ENCODE measurements at regions not wholly inside any gene's neighbourhood (a gene's known extent, or its start where the extent isn't known, plus 50 kb on each side); places are given as distances from the start of the nearest gene placed in this dataset.

DNA sequence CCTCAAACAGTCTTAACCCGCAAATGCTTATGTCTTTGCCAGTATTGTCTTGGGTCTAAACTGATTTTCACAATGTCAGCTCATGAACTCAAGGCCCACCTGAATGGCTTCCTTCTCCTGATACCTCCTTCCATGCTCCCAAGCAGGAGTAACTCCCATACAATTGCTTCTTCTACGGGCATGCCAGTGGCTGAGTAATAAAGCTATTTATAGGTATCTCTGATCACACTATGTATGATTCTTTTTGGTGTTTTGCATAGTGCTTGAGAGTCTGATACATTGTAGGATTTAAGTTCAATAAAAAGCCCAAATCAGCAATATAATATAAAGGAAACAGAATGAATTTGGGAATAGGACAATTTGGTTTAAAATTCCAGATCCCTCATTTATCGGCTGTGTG lies 235.0 kb upstream of the DCN start:
- DNase-seq = no peak

GRCh38 chr12:91414636-91415035 lies 232.0 kb upstream of the DCN start:
- Mint-ChIP-seq H3K4me1 (no peaks in the 10 kb centered on the region), H3K36me3 (no peaks in the 10 kb centered on the region), H3K27ac (no peak overlapping the region)

More for the DNA sequence above, 235.0 kb upstream of the DCN start:
- Mint-ChIP-seq H3K4me1 (no peaks in the 10 kb centered on the region), H3K27me3 (peaks cover 10 to 15% of the 10 kb centered on the region in 2 donors), H3K27ac (no peak overlapping the region), H3K36me3 (no peaks in the 10 kb centered on the region), H3K9me3 (no peaks in the 10 kb centered on the region), H3K4me3 (no peak overlapping the region)
- ATAC-seq (replicated peaks) = no peak

DNA sequence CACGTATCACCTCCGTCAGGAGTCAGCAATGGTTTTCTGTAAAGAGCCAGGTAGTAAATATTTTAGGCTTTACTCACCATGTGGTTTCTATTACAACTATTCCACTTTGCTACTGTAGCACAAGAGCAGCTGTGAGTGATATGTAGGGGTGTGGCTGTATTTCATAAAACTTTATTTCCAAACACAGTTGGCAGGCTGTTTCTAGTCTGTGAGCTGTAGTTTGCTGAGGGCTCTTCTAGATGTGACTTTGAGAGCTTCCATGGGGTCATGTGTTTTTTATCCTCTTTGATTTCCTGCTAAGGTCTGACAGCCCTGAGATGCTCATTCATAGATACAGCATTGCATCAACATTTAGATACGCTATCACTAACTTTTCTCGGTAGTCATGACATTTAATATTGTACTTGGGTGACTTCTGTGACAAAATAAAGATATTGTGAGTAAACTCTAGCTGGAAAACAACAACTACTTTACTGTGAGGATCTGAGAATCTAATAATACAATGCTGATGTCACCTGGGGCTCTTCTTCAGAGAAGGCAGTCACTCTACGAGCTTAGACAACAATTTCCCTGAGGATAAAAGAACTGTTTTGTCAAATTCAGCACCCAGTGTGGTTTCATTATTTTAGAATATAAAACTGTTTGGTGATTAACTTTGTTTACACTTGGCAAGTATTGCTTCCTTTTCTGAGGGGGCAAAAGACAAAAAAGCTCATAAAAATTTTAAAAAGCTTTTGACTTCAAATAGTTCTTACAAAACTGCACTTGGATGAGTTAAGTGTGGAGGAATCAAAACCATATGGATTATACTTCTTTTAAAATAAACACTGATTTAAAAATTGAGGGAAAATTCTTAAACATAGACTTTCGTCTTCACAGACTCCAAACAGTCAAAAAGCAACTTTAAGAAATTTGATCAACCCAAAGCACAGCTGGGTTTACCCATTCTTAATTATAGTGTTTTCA lies 231.2 kb upstream of the DCN start:
- no peak overlapping the region for H3K4me3 Mint-ChIP-seq
- ATAC-seq (replicated peaks) (no peak), DNase-seq (no peak)
- no peaks in the 10 kb centered on the region for H3K36me3 Mint-ChIP-seq
- H3K27me3 Mint-ChIP-seq = peaks cover 6 to 14% of the 10 kb centered on the region in 2 donors
- no peak overlapping the region for H3K27ac Mint-ChIP-seq
- no peaks in the 10 kb centered on the region for H3K9me3 Mint-ChIP-seq
- H3K4me1 Mint-ChIP-seq = no peaks in the 10 kb centered on the region

More at GRCh38 chr12:91414636-91415035, 232.0 kb upstream of the DCN start:
- H3K4me3 Mint-ChIP-seq = no peak overlapping the region
- H3K27me3 Mint-ChIP-seq = peaks cover 6 to 14% of the 10 kb centered on the region in 2 donors
- H3K9me3 Mint-ChIP-seq = no peaks in the 10 kb centered on the region
- no peak for DNase-seq
- ATAC-seq (replicated peaks) = no peak

GRCh38 chr12:91406920-91407341 lies 224.3 kb upstream of the DCN start:
- Mint-ChIP-seq H3K4me3 (no peak overlapping the region), H3K27me3 (peaks cover 0 to 11% of the 10 kb centered on the region in 2 donors), H3K9me3 (no peaks in the 10 kb centered on the region), H3K27ac (no peak overlapping the region), H3K4me1 (peaks cover 0 to 2% of the 10 kb centered on the region in 2 donors), H3K36me3 (no peaks in the 10 kb centered on the region)
- DNase-seq = no peak
- ATAC-seq (replicated peaks) = peak in 1 of 2 donors; percentile 71

DNA sequence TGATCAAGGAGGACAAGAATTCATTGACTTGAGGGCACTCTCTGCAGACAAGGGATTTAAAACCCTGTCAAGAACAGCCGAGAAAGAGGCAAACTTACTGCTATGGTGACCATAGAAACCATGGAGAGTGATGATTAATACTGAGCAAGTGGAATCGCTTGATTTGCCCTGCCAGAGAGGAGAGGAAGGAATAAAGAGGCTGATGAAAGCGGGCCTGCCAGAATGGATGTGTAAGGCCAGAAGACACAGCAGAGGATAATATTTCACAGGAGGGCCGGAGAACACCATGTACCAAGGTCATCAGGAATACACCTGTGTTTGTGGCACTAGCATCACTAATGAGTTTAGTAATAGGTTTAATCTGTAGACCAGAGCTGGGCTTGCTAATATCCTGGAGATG lies 221.8 kb upstream of the DCN start:
- no peak for DNase-seq
- H3K36me3 Mint-ChIP-seq = no peaks in the 10 kb centered on the region

DNA sequence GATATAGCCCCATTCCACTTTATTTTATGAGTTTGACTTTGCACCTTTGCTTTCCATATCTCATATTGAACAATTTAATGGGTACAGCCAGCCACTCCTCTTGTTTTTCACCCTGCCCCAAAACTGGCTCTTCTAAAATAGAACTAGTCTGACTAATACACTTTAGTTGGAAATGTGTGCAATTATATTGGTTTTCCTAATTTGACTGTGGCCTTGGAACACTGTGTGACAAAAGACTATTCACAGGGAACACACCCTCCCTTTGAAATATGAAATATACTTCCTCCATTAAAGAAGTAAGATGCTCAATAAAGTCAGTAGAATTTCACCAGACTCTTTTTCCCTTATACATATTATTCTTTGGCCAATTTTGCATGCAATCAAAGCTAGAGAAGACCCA lies 218.6 kb upstream of the DCN start:
- no peak overlapping the region for H3K4me3 Mint-ChIP-seq
- no peaks in the 10 kb centered on the region for H3K36me3 Mint-ChIP-seq
- no peak for ATAC-seq (replicated peaks)
- H3K4me1 Mint-ChIP-seq = no peaks in the 10 kb centered on the region
- no peaks in the 10 kb centered on the region for H3K9me3 Mint-ChIP-seq
- H3K27ac Mint-ChIP-seq = no peak overlapping the region
- peaks cover 0 to 11% of the 10 kb centered on the region in 2 donors for H3K27me3 Mint-ChIP-seq
- no peak for DNase-seq

More for the DNA sequence above, 221.8 kb upstream of the DCN start:
- H3K27ac Mint-ChIP-seq = no peak overlapping the region
- H3K27me3 Mint-ChIP-seq = peaks cover 0 to 11% of the 10 kb centered on the region in 2 donors
- ATAC-seq (replicated peaks) = no peak
- no peaks in the 10 kb centered on the region for H3K9me3 Mint-ChIP-seq
- no peak overlapping the region for H3K4me3 Mint-ChIP-seq
- H3K4me1 Mint-ChIP-seq = peaks cover 0 to 2% of the 10 kb centered on the region in 2 donors

DNA sequence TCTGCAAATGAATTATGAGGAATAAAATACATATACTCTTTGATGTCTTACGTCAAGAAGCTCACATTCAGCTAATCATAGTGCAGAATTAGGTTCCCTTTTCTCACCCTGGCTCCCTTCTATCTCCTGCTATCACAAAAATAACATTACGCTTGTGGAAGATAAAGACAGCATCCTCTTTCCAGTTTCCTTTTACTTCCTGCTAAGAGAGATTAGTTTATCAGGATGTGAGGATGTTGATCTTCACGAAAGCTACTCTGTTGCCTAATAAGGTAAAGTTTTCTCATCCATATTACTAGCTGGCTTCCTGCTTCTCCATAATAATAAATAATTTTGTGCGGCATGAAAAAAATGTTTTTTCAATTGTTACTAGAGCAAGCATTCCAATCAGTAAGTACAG lies 217.7 kb upstream of the DCN start:
- H3K4me3 Mint-ChIP-seq = no peak overlapping the region
- peaks cover 0 to 2% of the 10 kb centered on the region in 2 donors for H3K9me3 Mint-ChIP-seq
- no peaks in the 10 kb centered on the region for H3K4me1 Mint-ChIP-seq
- no peak overlapping the region for H3K27ac Mint-ChIP-seq
- peaks cover 0 to 11% of the 10 kb centered on the region in 2 donors for H3K27me3 Mint-ChIP-seq
- H3K36me3 Mint-ChIP-seq = no peaks in the 10 kb centered on the region
- DNase-seq (no peak), ATAC-seq (replicated peaks) (no peak)

- H3K27me3 Mint-ChIP-seq = peaks cover 7 to 10% of the 10 kb centered on the region in 2 donors
- peaks cover 0 to 2% of the 10 kb centered on the region in 2 donors for H3K9me3 Mint-ChIP-seq
- H3K27ac Mint-ChIP-seq = no peak overlapping the region
- DNase-seq (no peak), ATAC-seq (replicated peaks) (no peak)
- no peak overlapping the region for H3K4me3 Mint-ChIP-seq
- no peaks in the 10 kb centered on the region for H3K36me3 Mint-ChIP-seq
- no peaks in the 10 kb centered on the region for H3K4me1 Mint-ChIP-seq
These were observed 215.4 kb upstream of the DCN start for GRCh38 chr12:91397866-91398532.

GRCh38 chr12:91396293-91396692 lies 213.7 kb upstream of the DCN start:
- no peak for DNase-seq
- no peak for ATAC-seq (replicated peaks)
- no peaks in the 10 kb centered on the region for H3K4me1 Mint-ChIP-seq
- no peak overlapping the region for H3K4me3 Mint-ChIP-seq
- no peak overlapping the region for H3K27ac Mint-ChIP-seq
- H3K27me3 Mint-ChIP-seq = peaks cover 7 to 14% of the 10 kb centered on the region in 2 donors
- no peaks in the 10 kb centered on the region for H3K36me3 Mint-ChIP-seq
- H3K9me3 Mint-ChIP-seq = peaks cover 0 to 2% of the 10 kb centered on the region in 2 donors

DNA sequence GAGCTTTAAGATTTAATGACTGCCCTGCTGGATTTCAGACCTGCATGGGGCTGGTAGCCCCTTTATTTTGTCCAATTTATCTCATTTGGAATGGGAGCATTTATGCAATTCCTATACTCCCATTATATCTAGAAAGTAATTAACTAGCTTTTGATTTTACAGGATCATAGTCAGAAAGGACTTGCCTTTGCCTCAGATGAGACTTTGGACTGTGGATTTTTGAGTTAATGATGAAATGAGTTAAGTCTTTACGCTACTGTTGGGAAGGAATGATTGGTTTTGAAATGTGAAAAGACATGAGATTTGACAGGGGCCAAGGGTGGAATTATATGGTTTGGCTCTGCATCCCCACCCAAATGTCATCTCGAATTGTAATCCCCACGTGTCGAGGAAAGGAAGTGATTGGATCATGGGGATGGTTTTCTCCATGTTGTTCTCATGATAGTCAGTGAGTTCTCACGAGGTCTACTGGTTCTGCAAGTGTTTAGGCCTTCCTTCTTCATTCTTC lies 213.1 kb upstream of the DCN start:
- no peaks in the 10 kb centered on the region for H3K36me3 Mint-ChIP-seq

GRCh38 chr12:91394903-91395302 lies 212.3 kb upstream of the DCN start:
- peaks cover 7 to 14% of the 10 kb centered on the region in 2 donors for H3K27me3 Mint-ChIP-seq
- no peak for DNase-seq
- peaks cover 0 to 2% of the 10 kb centered on the region in 2 donors for H3K9me3 Mint-ChIP-seq
- no peaks in the 10 kb centered on the region for H3K36me3 Mint-ChIP-seq
- ATAC-seq (replicated peaks) = no peak
- H3K27ac Mint-ChIP-seq = no peak overlapping the region
- no peak overlapping the region for H3K4me3 Mint-ChIP-seq
- no peaks in the 10 kb centered on the region for H3K4me1 Mint-ChIP-seq

More for the DNA sequence above, 213.1 kb upstream of the DCN start:
- Mint-ChIP-seq H3K4me3 (no peak overlapping the region), H3K27me3 (peaks cover 7 to 14% of the 10 kb centered on the region in 2 donors), H3K4me1 (no peaks in the 10 kb centered on the region), H3K27ac (no peak overlapping the region), H3K9me3 (peaks cover 0 to 2% of the 10 kb centered on the region in 2 donors)
- no peak for DNase-seq
- ATAC-seq (replicated peaks) = no peak

DNA sequence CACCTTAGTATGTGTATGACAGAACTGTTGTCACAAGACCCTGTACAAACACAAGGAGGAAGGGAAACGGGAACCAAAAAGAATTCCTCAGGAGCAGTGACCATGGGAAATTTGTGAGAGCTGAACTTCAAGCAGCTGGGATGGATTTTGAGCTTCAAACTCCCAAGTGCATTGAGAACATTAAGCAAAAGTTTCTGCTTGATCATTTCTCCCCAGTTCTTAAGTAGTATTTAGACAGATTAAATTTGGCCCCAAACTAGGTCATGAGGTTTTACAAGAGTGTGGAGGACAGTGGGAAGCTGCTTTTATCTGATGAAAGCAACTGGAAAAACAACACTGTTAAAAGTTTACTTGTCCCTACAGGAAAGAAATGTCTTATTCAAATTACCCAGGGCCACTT lies 206.0 kb upstream of the DCN start:
- DNase-seq (no peak), ATAC-seq (replicated peaks) (no peak)
- H3K4me3 Mint-ChIP-seq = no peak overlapping the region
- no peak overlapping the region for H3K27ac Mint-ChIP-seq
- H3K9me3 Mint-ChIP-seq = no peaks in the 10 kb centered on the region
- H3K27me3 Mint-ChIP-seq = peaks cover 8 to 19% of the 10 kb centered on the region in 2 donors
- no peaks in the 10 kb centered on the region for H3K36me3 Mint-ChIP-seq
- H3K4me1 Mint-ChIP-seq = no peaks in the 10 kb centered on the region

GRCh38 chr12:91387461-91388134 lies 205.0 kb upstream of the DCN start:
- no peaks in the 10 kb centered on the region for H3K9me3 Mint-ChIP-seq
- H3K36me3 Mint-ChIP-seq = no peaks in the 10 kb centered on the region
- H3K27ac Mint-ChIP-seq = no peak overlapping the region
- ATAC-seq (replicated peaks) = no peak
- no peak overlapping the region for H3K4me3 Mint-ChIP-seq
- no peaks in the 10 kb centered on the region for H3K4me1 Mint-ChIP-seq
- DNase-seq = no peak
- H3K27me3 Mint-ChIP-seq = peaks cover 13 to 18% of the 10 kb centered on the region in 2 donors

- peaks cover 4 to 10% of the 10 kb centered on the region in 2 donors for H3K4me1 Mint-ChIP-seq
These were observed 202.2 kb upstream of the DCN start for GRCh38 chr12:91384806-91385205.

More at GRCh38 chr12:91384806-91385205, 202.2 kb upstream of the DCN start:
- Mint-ChIP-seq H3K9me3 (no peaks in the 10 kb centered on the region), H3K36me3 (no peaks in the 10 kb centered on the region), H3K4me3 (no peak overlapping the region), H3K27ac (no peak overlapping the region), H3K27me3 (peaks cover 10 to 13% of the 10 kb centered on the region in 2 donors)
- DNase-seq (no peak), ATAC-seq (replicated peaks) (no peak)
